ENCODE measurements at regions not wholly inside any gene's neighbourhood (a gene's known extent, or its start where the extent isn't known, plus 50 kb on each side); places are given as distances from the start of the nearest gene placed in this dataset.

GRCh38 chr20:50409495-50409894, 100.7 kb upstream of the PTPN1 start:
- Mint-ChIP-seq H3K4me3 (no peak overlapping the region), H3K27me3 (ENCODE audit: low read depth in 2 of 2) (peaks cover 34 to 35% of the 10 kb centered on the region in 2 donors), H3K27ac (no peak overlapping the region), H3K9me3 (no peaks in the 10 kb centered on the region), H3K36me3 (no peaks in the 10 kb centered on the region), H3K4me1 (peaks cover 0 to 8% of the 10 kb centered on the region in 2 donors)
- H3K27me3 ChIP-seq (ENCODE audit: control insufficient read depth, insufficient read depth, low read length): peaks cover 2% of the 10 kb centered on the region
- 67% methylated on average over 3 of the region's 3 CpGs for WGBS (ENCODE audit: insufficient coverage)
- TF ChIP-seq, protein P1, sequence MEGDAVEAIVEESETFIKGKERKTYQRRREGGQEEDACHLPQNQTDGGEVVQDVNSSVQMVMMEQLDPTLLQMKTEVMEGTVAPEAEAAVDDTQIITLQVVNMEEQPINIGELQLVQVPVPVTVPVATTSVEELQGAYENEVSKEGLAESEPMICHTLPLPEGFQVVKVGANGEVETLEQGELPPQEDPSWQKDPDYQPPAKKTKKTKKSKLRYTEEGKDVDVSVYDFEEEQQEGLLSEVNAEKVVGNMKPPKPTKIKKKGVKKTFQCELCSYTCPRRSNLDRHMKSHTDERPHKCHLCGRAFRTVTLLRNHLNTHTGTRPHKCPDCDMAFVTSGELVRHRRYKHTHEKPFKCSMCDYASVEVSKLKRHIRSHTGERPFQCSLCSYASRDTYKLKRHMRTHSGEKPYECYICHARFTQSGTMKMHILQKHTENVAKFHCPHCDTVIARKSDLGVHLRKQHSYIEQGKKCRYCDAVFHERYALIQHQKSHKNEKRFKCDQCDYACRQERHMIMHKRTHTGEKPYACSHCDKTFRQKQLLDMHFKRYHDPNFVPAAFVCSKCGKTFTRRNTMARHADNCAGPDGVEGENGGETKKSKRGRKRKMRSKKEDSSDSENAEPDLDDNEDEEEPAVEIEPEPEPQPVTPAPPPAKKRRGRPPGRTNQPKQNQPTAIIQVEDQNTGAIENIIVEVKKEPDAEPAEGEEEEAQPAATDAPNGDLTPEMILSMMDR (IDR thresholded peaks at IDR 0.05): no peak
- H3K36me3 ChIP-seq (ENCODE audit: control insufficient read depth, insufficient read depth, low read length): no peaks in the 10 kb centered on the region
- no peaks in the 10 kb centered on the region for H3K4me1 ChIP-seq (ENCODE audit: control insufficient read depth, insufficient read depth, low read length)
- ATAC-seq: no peak
- intact Hi-C loops (cut with micrococcal nuclease): no loop called here
- no peak overlapping the region for H3K27ac ChIP-seq (ENCODE audit: low read length)
- H3K4me3 ChIP-seq (ENCODE audit: low read length): no peak overlapping the region
- no peak for DNase-seq
- peaks cover 7% of the 10 kb centered on the region for H3K9me3 ChIP-seq (ENCODE audit: control insufficient read depth, insufficient read depth, low read length)

GRCh38 chr20:50410343-50410742, 99.8 kb upstream of the PTPN1 start:
- ATAC-seq: no peak
- TF ChIP-seq, protein P1 (IDR thresholded peaks at IDR 0.05): no peak
- H3K36me3 ChIP-seq (ENCODE audit: control insufficient read depth, insufficient read depth, low read length): no peaks in the 10 kb centered on the region
- H3K9me3 ChIP-seq (ENCODE audit: control insufficient read depth, insufficient read depth, low read length): peaks cover 7% of the 10 kb centered on the region
- no peak overlapping the region for H3K27ac ChIP-seq (ENCODE audit: low read length)
- no peak overlapping the region for H3K4me3 ChIP-seq (ENCODE audit: low read length)
- peaks cover 0 to 8% of the 10 kb centered on the region in 2 donors for H3K4me1 Mint-ChIP-seq
- no peak overlapping the region for H3K4me3 Mint-ChIP-seq
- no peaks in the 10 kb centered on the region for H3K4me1 ChIP-seq (ENCODE audit: control insufficient read depth, insufficient read depth, low read length)
- no peaks in the 10 kb centered on the region for H3K9me3 Mint-ChIP-seq
- WGBS (ENCODE audit: insufficient coverage): 95% methylated on average over 5 of the region's 7 CpGs
- intact Hi-C loops (cut with micrococcal nuclease): no loop called here
- DNase-seq: no peak
- H3K27me3 ChIP-seq (ENCODE audit: control insufficient read depth, insufficient read depth, low read length): peaks cover 2% of the 10 kb centered on the region
- no peak overlapping the region for H3K27ac Mint-ChIP-seq
- H3K27me3 Mint-ChIP-seq (ENCODE audit: low read depth in 2 of 2): peaks cover 28 to 29% of the 10 kb centered on the region in 2 donors
- H3K36me3 Mint-ChIP-seq: no peaks in the 10 kb centered on the region

DNA sequence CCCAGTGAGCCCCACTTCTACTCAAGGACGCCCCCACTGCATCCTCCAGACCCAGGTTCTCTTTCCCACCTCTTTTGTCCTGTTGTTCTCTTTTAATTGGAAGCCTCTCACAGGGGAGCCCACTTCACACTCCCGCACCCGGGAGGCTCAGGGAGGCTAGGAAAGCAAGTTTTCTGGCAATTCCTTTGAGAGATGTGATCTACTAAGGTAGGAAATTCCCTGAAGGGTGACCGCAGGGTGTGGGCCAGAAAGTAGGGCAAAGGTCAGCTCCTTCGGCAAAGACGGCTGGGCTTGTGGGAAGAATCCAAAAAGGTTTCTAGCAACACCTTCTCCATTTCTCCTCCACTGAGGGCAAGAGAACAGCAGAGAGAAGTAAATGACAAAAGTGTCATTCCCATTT, 98.1 kb upstream of the PTPN1 start:
- ATAC-seq (no peak), DNase-seq (no peak)
- intact Hi-C loops (cut with micrococcal nuclease): no loop called here
- Mint-ChIP-seq H3K9me3 (no peaks in the 10 kb centered on the region), H3K27ac (no peak overlapping the region), H3K27me3 (ENCODE audit: low read depth in 2 of 2) (peaks cover 15 to 32% of the 10 kb centered on the region in 2 donors), H3K4me1 (peaks cover 0 to 12% of the 10 kb centered on the region in 2 donors), H3K36me3 (no peaks in the 10 kb centered on the region), H3K4me3 (no peak overlapping the region)
- TF ChIP-seq, protein P1 (IDR thresholded peaks at IDR 0.05): no peak
- Histone ChIP-seq H3K27me3 (ENCODE audit: control insufficient read depth, insufficient read depth, low read length) (peaks cover 2% of the 10 kb centered on the region), H3K4me3 (ENCODE audit: low read length) (no peak overlapping the region), H3K9me3 (ENCODE audit: control insufficient read depth, insufficient read depth, low read length) (peaks cover 7% of the 10 kb centered on the region), H3K27ac (ENCODE audit: low read length) (no peak overlapping the region), H3K36me3 (ENCODE audit: control insufficient read depth, insufficient read depth, low read length) (no peaks in the 10 kb centered on the region), H3K4me1 (ENCODE audit: control insufficient read depth, insufficient read depth, low read length) (no peaks in the 10 kb centered on the region)
- 87% methylated on average over 6 of the region's 6 CpGs for WGBS (ENCODE audit: insufficient coverage)

DNA sequence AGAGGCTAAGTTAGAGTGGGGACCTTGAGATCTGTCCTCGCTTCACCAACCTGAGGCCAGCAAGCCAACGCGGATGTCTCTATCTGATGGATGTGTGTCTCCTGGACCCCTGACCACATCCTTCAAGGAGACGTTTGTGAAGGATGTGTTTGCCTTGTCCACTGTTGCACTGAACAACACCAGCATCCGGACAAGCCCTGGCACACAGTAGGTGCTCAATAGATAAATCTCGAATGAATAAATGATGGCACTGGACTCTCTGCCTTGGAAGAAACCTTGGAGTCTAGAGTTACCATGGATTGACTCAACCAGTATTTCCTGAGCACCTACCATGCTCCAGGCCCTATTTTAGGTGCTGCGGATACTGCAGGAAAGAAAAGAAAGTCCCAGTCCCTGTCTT, 97.7 kb upstream of the PTPN1 start:
- H3K27me3 Mint-ChIP-seq (ENCODE audit: low read depth in 2 of 2): peaks cover 19 to 34% of the 10 kb centered on the region in 2 donors
- H3K4me3 ChIP-seq (ENCODE audit: low read length): no peak overlapping the region
- TF ChIP-seq, protein P1 (IDR thresholded peaks at IDR 0.05): no peak
- peaks cover 2% of the 10 kb centered on the region for H3K27me3 ChIP-seq (ENCODE audit: control insufficient read depth, insufficient read depth, low read length)
- no peaks in the 10 kb centered on the region for H3K36me3 ChIP-seq (ENCODE audit: control insufficient read depth, insufficient read depth, low read length)
- H3K4me1 ChIP-seq (ENCODE audit: control insufficient read depth, insufficient read depth, low read length): no peaks in the 10 kb centered on the region
- H3K4me1 Mint-ChIP-seq: peaks cover 0 to 12% of the 10 kb centered on the region in 2 donors
- peaks cover 7% of the 10 kb centered on the region for H3K9me3 ChIP-seq (ENCODE audit: control insufficient read depth, insufficient read depth, low read length)
- no peak for DNase-seq
- intact Hi-C loops (cut with micrococcal nuclease): no loop called here
- H3K36me3 Mint-ChIP-seq: no peaks in the 10 kb centered on the region
- H3K27ac ChIP-seq (ENCODE audit: low read length): no peak overlapping the region
- H3K27ac Mint-ChIP-seq: no peak overlapping the region
- 90% methylated on average over 7 of the region's 7 CpGs for WGBS (ENCODE audit: insufficient coverage)
- no peak overlapping the region for H3K4me3 Mint-ChIP-seq
- no peaks in the 10 kb centered on the region for H3K9me3 Mint-ChIP-seq
- no peak for ATAC-seq
